GM21825 (cell line): ENCODE measurements at regions not wholly inside any gene's neighbourhood (a gene's known extent, or its start where the extent isn't known, plus 50 kb on each side); places are given as distances from the start of the nearest gene placed in this dataset.
"Not testable (repeated sequence)": the region's sequence is repeated elsewhere in the genome, so short reads cannot be mapped to it uniquely, and the experiment has no call there.

Experiments
- ATAC-seq: cut with Tn5 transposase; IDR thresholded peaks from one replicate; pipeline ENCODE4 v1.9.1; 2021; ENCODE audit warnings: mild to moderate bottlenecking, moderate library complexity; ENCODE audit not compliant: unreplicated experiment

DNA sequence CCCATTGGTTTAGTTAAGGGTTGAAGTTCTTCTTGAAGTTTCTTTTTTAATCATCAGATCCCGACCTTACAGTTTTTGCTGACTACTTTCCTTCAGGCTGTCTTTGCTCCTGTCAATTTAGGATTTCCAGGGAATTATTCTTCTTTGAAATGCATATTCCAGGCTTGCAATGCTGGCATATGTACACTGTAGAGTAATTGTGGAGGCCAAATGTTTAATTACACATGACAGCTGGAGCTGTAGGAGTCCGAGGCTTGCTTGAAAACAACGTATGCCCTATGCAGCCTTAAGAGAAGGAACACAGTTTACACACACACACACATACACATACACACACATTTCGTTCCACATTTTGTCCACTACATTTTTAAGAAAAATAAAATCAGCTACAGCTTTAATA, 602.3 kb downstream of the TMEM182 start:
- ATAC-seq: no peak

GRCh38 chr2:103365071-103365470, 603.2 kb downstream of the TMEM182 start:
- ATAC-seq: no peak

DNA sequence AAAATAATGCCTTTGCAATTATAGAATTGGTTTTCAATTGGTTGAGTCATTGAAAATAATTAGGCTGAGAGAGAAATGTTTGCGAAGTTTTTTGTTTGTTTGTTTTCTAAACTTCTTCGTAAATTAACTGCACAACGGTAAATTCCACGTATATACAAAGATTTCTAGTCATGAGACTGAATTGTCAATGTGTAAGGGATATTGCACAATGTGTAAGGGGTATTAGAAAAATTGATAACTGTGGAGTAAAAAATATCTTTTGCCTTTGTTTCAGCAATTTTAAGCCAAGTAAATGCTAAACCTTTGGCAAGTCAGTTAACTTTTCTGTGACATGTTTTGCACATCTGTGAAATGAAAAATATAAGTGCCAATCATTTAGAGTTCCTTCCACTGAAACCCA, 606.0 kb downstream of the TMEM182 start:
- ATAC-seq: no peak

DNA sequence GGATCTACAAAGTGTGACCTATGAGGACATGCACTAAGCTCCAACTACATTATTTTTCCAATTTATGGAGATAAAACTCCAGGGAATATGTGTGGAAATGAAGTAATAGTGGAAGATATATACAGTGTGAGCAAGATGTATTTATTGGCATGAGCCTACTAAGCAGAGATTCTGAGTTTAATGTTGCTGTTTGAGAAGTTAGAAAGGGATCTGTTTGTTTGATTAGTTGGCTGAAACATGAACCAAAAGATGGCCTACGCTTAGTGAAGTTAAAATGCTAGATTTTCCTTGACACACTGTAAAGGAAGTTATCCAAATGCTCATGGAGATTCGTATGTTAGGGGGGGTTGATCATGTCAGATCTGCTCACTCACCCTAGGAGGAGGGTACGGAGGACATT, 621.7 kb downstream of the TMEM182 start:
- no peak for ATAC-seq

GRCh38 chr2:103386872-103387271, 625.0 kb downstream of the TMEM182 start:
- ATAC-seq: no peak

GRCh38 chr2:103387888-103388287, 626.1 kb downstream of the TMEM182 start:
- no peak for ATAC-seq

DNA sequence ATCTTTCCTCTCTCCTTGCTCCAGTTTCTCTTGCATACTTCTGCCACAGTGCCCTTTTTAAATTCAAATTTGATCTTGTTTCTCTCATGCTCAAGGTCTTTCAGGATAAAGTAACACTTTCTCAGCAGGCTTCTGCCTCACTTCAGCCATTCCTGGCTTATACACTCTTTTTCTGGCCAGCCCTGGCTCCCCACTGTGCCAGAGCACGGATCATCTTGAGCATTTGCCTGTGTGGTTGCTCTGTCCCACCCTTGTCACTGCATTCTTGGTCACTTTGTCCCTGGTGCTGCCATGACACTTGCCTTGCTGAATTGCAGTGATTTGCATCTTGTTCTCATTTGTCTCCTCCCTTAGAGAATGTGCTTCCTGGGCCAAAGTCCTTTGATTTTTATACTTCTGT, 634.3 kb downstream of the TMEM182 start:
- ATAC-seq: no peak

DNA sequence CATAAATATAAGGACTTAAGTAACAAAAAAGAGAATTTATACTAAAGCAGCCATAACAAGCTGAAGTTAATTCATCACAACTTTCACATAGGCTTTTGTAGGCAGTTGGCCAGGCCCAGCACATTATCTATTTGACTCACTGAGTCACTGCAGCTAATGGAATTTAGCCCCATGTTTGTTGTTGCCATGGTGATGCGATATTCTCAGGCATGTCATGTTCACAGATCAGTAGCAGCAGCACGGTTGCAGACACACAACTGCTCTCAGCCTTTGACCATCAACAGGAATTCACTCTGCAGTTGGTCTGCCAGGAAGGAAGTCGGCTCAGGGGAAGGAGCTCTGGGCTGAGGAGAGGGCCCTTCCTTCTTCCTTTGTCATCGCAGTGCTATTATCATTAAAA, 639.8 kb downstream of the TMEM182 start:
- no peak for ATAC-seq

GRCh38 chr2:103402336-103402735, 640.5 kb downstream of the TMEM182 start:
- no peak for ATAC-seq

DNA sequence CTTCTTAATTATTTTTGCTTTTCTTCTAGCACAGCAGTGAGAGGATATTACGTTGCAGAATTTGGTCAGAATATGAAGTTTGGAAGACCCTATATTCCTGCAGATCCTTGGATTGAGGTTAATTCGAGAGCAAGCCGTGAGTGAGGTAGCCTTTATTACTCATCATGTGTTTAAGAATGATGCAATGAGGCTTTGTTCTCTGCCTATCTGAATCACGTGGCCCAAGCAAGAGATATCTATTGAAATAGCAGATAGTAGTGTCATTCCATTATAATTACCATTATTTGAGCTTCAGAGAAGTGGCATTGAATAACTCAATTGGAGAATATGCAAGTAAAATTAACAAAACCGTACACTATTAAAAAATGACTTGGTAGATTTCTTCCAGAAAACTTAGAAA, 641.1 kb downstream of the TMEM182 start:
- no peak for ATAC-seq

GRCh38 chr2:103403388-103403787, 641.6 kb downstream of the TMEM182 start:
- not testable (repeated sequence) for ATAC-seq

GRCh38 chr2:103410221-103410620, 648.4 kb downstream of the TMEM182 start:
- ATAC-seq: no peak

DNA sequence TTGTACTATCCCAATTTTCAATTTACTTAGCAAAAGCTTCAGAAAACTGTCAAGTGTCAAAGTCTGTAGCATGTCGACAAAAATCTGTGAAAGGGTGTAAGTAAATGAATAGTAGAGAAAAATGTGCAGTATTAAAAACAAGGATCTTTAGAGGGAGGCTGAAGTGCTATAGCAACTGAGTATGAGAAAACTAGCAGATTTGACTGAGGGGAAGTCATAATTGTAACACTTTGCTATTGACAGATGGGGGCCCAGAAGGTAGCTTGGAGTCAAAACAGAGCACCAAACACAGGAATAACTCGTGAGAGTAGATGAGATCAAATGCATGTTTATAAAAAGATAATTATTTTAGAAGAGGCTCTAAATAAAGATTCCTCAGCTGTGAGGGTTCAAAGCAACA, 657.7 kb downstream of the TMEM182 start:
- no peak for ATAC-seq

DNA sequence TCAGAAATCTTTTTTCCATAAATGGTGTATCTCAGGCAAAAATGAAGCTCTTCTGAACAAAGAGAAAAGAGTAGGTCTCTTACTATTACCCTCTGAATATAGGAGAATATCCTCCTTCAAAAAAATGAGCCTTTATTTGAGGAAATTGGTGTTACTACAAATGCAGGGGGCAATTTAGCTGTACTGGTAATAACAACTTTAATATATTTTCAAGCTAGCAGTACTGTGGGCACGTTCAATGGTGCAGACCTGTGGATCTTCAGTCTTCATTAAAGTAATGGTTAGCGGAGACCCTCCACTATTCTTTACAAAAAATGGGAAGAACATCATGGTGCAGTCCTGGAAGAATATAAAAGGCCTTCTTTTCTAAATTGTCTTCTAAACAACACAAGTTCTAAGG, 661.3 kb downstream of the TMEM182 start:
- no peak for ATAC-seq

DNA sequence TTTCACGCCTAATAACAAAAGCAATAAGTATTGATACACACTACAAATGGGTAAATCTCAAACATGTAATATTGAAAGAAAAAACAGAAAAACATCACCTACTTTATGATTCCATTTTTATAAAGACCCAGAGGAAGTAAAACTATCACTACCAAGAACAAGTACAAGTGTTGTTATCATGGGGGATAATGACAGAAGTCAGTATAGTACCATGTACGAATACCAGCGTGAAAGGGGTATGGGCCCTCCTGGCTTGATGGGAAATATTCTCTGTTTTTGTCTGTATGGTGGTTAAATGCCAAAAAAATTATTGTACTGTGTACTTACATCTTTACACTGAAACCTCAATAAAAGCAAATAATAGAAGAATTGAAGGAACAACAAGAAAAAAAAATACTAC, 665.7 kb downstream of the TMEM182 start:
- no peak for ATAC-seq

DNA sequence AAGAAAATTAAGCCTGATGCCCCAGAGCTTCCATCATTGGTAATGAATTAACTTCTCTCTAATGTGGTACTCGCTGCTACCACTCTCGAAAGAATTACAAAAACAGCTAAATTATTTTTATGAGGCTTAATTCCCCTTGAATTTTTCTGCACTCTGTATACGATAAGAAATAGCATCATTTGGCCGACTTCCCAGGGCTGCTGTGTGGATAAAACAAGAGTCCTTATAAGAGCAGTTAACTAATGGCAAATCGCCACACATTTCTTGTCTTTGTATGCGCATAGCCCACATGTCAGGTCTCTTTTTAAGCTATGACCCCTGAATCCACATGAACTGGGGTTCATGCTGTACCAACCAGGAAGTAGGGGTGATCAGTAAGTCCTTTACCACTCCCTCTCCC, 668.4 kb downstream of the TMEM182 start:
- no peak for ATAC-seq

DNA sequence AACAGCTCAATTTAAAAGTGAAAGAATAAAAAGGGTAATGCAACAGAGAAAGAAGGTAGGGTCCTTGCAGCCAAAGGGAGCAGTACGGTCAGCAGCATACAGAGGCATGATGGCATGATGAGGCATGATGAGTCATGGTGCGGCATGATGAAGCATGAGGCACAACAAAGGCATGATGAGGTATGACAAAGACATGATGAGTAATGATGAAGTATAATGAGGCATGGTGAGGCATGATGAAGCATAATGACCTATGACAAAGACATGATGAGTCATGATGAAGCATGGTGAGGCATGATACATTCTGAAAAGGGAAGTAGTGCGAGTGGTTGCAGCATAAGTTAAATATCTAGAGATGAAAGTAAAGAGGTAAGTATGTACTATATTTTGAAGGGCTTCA, 673.2 kb downstream of the TMEM182 start:
- no peak for ATAC-seq

DNA sequence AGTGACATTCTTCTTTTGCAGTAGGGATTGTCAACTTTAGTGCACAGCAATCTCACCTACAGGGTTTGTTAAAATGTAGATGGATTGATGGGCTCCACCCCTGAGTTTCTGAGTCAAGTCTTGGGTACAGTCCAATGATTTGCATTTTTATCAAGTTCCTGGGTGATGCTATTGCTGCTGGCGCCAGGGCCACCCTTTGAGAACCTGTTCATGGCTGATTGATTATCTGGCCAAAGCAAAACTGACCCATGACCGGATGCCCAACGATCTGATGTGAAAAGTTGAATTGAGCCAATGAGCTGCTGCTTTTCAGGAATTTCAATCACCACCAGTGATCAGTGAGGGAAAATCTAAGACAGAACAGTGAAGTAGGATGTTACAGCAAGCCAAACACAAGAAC, 675.3 kb downstream of the TMEM182 start:
- no peak for ATAC-seq

DNA sequence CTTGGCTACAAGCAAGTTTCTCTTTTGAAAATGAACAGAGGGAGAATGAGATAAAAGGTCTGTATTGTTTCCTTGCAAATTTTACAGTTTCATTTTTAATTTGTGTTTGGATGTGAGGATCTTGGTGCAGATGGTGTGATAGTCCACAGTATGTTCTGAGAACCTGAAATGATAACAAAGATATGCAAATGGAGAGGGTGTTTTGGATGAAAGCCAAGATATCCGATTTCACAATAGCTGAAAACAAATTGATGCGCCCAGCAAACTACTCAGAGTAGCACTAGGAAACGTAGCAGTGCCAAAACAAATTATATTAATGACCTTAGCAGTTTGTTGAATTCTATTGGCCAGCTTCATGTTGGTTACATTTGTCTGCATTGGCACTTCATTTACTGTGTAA, 683.5 kb downstream of the TMEM182 start:
- no peak for ATAC-seq

DNA sequence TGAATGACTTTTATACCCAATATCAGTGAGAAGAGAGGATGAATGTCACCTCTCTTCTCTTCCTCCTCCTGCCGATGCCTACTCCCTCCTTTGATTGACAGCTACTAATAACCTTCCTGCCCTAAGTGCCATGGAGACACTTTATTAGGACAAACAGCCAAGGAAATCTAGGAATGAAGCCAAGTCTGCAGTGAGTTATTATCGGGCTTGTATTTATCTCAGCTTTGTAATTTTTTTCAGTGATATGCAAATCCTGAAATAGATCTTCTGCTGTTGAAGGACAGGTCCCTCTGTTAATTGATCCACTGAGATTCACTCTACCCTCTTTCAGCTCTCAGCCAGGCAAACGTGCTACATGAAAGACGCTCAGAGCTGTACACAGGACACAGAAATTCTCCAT, 686.7 kb downstream of the TMEM182 start:
- no peak for ATAC-seq

- ATAC-seq: no peak
Measured at GRCh38 chr2:103451283-103451682, 689.5 kb downstream of the TMEM182 start.

DNA sequence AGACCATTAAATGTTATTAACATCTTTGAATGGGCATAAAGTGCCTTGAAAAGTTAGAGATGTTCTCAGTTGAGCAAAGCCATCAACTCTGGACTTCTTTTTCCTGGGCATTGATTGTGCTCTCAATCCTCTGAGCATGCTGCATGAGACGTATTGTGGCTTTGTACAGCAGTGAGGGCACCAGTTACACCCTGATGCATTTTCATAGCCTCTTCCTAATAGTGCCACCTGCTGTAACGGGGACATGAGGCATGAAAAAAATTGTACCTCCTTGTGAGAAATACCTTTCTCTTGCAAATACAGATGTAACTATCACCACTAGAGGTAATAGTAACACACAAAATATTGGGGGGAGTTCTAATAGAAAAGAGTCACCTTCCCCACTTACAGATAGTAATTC, 697.5 kb downstream of the TMEM182 start:
- ATAC-seq: no peak

DNA sequence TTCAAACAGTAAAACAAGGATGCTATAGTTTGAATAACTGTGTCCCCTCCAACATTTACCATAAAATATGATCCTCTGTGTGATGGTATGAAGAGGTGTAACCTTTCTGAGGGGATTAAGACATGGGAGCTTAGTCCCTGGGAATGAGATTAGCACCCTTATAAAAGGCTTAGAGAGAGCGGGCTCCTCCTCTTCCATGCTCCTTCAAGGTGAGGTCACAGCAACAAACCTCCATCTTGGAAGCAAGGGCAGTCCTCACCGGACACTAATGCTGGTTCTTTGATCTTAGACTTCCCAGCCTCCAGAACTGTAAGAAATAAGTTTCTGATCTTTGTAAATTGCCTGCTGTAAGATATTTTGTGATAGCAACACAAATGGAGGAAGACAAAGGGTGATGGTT, 700.3 kb downstream of the TMEM182 start:
- no peak for ATAC-seq

- ATAC-seq: no peak
Measured at GRCh38 chr2:103462712-103463111, 700.9 kb downstream of the TMEM182 start.
